ENCODE measurements at regions not wholly inside any gene's neighbourhood (a gene's known extent, or its start where the extent isn't known, plus 50 kb on each side); places are given as distances from the start of the nearest gene placed in this dataset.

- TF ChIP-seq CTCF (IDR thresholded peaks at IDR 0.05; ENCODE audit: low read depth, low read length, missing input control) (no peak), TAF1 (conservative IDR thresholded peaks at IDR 0.05) (no peak), GABPA (IDR thresholded peaks at IDR 0.05 in 1 of 2, conservative IDR thresholded peaks at IDR 0.05 in 1 of 2) (no peak), YY1 (IDR thresholded peaks at IDR 0.05) (no peak), HNF4G (IDR thresholded peaks at IDR 0.05) (no peak), ATF3 (IDR thresholded peaks at IDR 0.05) (no peak), JUND (IDR thresholded peaks at IDR 0.05) (no peak), SP1 (IDR thresholded peaks at IDR 0.05) (no peak), HNF4A (conservative IDR thresholded peaks at IDR 0.05) (no peak)
- TF ChIP-seq, protein P1, sequence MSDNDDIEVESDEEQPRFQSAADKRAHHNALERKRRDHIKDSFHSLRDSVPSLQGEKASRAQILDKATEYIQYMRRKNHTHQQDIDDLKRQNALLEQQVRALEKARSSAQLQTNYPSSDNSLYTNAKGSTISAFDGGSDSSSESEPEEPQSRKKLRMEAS (IDR thresholded peaks at IDR 0.05): no peak
- TF ChIP-seq, protein P2, sequence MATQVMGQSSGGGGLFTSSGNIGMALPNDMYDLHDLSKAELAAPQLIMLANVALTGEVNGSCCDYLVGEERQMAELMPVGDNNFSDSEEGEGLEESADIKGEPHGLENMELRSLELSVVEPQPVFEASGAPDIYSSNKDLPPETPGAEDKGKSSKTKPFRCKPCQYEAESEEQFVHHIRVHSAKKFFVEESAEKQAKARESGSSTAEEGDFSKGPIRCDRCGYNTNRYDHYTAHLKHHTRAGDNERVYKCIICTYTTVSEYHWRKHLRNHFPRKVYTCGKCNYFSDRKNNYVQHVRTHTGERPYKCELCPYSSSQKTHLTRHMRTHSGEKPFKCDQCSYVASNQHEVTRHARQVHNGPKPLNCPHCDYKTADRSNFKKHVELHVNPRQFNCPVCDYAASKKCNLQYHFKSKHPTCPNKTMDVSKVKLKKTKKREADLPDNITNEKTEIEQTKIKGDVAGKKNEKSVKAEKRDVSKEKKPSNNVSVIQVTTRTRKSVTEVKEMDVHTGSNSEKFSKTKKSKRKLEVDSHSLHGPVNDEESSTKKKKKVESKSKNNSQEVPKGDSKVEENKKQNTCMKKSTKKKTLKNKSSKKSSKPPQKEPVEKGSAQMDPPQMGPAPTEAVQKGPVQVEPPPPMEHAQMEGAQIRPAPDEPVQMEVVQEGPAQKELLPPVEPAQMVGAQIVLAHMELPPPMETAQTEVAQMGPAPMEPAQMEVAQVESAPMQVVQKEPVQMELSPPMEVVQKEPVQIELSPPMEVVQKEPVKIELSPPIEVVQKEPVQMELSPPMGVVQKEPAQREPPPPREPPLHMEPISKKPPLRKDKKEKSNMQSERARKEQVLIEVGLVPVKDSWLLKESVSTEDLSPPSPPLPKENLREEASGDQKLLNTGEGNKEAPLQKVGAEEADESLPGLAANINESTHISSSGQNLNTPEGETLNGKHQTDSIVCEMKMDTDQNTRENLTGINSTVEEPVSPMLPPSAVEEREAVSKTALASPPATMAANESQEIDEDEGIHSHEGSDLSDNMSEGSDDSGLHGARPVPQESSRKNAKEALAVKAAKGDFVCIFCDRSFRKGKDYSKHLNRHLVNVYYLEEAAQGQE (IDR thresholded peaks at IDR 0.05): no peak
Measured at GRCh38 chr2:144329472-144329871, 190.4 kb downstream of the ZEB2 start.
